RWPE2 (cell line): ENCODE measurements at regions not wholly inside any gene's neighbourhood (a gene's known extent, or its start where the extent isn't known, plus 50 kb on each side); places are given as distances from the start of the nearest gene placed in this dataset.

ENCODE experiments used
- ATAC-seq: fragments of 200-7000 bp; cut with Tn5 transposase; 3 replicates; pipeline ENCODE4 v1.9.1; 2021; ENCODE audit warnings: low read depth
- DNase-seq: peaks from one replicate; pipeline ENCODE4 v3.0.0-alpha.2; 2020; ENCODE audit warnings: low spot score
- H3K27ac ChIP-seq: fragments of 450-650 bp; 2 replicates; pipeline ENCODE4 v1.5.1; 2017; ENCODE audit warnings: mild to moderate bottlenecking; ENCODE audit not compliant: poor library complexity, severe bottlenecking
- H3K27me3 ChIP-seq: fragments of 250-450 bp; sonication (Bioruptor Pico); 2 replicates; pipeline ENCODE4 v1.5.1; 2021; ENCODE audit warnings: mild to moderate bottlenecking, moderate library complexity; ENCODE audit not compliant: insufficient read depth, poor library complexity, severe bottlenecking
- H3K36me3 ChIP-seq: fragments of 250-450 bp; sonication (Bioruptor Pico); 2 replicates; pipeline ENCODE4 v1.5.1; 2020; ENCODE audit warnings: low read depth, mild to moderate bottlenecking, moderate library complexity
- H3K4me1 ChIP-seq: fragments of 250-450 bp; sonication (Bioruptor Pico); 2 replicates; pipeline ENCODE4 v1.5.1; 2021; ENCODE audit warnings: mild to moderate bottlenecking, moderate library complexity; ENCODE audit not compliant: insufficient read depth, poor library complexity, severe bottlenecking
- H3K4me3 ChIP-seq: fragments of 250-450 bp; sonication (Bioruptor Pico); 2 replicates; pipeline ENCODE4 v1.5.1; 2021; ENCODE audit warnings: mild to moderate bottlenecking, moderate library complexity; ENCODE audit not compliant: severe bottlenecking
- H3K9me3 ChIP-seq: fragments of 250-450 bp; sonication (Bioruptor Pico); 2 replicates; pipeline ENCODE4 v1.5.1; 2021; ENCODE audit warnings: mild to moderate bottlenecking, moderate library complexity; ENCODE audit not compliant: severe bottlenecking
- CTCF ChIP-seq: fragments of 450-650 bp; IDR thresholded peaks from one replicate; pipeline ENCODE4 v1.5.1; 2017; ENCODE audit warnings: mild to moderate bottlenecking, moderate library complexity; ENCODE audit not compliant: poor library complexity, severe bottlenecking

GRCh38 chr17:12357600-12357999 lies 308.1 kb upstream of the MYOCD start:
- no peak for TF ChIP-seq CTCF
- Histone ChIP-seq H3K4me1 (no peaks in the 10 kb centered on the region), H3K36me3 (no peaks in the 10 kb centered on the region), H3K27me3 (no peaks in the 10 kb centered on the region), H3K27ac (no peak overlapping the region), H3K9me3 (no peaks in the 10 kb centered on the region), H3K4me3 (no peak overlapping the region)
- DNase-seq (no peak), ATAC-seq (no peak)

GRCh38 chr17:12358477-12358876 lies 307.2 kb upstream of the MYOCD start:
- no peak overlapping the region for H3K4me3 ChIP-seq
- H3K27ac ChIP-seq: no peak overlapping the region
- ATAC-seq (no peak), DNase-seq (no peak)
- H3K27me3 ChIP-seq: no peaks in the 10 kb centered on the region
- TF ChIP-seq CTCF: no peak
- H3K4me1 ChIP-seq: no peaks in the 10 kb centered on the region
- H3K36me3 ChIP-seq: no peaks in the 10 kb centered on the region
- H3K9me3 ChIP-seq: no peaks in the 10 kb centered on the region

- Histone ChIP-seq H3K36me3 (no peaks in the 10 kb centered on the region), H3K27me3 (no peaks in the 10 kb centered on the region), H3K27ac (no peak overlapping the region), H3K4me1 (no peaks in the 10 kb centered on the region), H3K9me3 (no peaks in the 10 kb centered on the region), H3K4me3 (no peak overlapping the region)
- DNase-seq (no peak), ATAC-seq (no peak)
- no peak for TF ChIP-seq CTCF
Observed at GRCh38 chr17:12362853-12363455, 302.7 kb upstream of the MYOCD start.

GRCh38 chr17:12365805-12366204 lies 299.9 kb upstream of the MYOCD start:
- no peak for DNase-seq
- no peaks in the 10 kb centered on the region for H3K36me3 ChIP-seq
- no peak for TF ChIP-seq CTCF
- H3K4me3 ChIP-seq: no peak overlapping the region
- H3K4me1 ChIP-seq: no peaks in the 10 kb centered on the region
- no peaks in the 10 kb centered on the region for H3K9me3 ChIP-seq
- no peaks in the 10 kb centered on the region for H3K27me3 ChIP-seq
- ATAC-seq: no peak
- H3K27ac ChIP-seq: no peak overlapping the region

GRCh38 chr17:12369065-12369464 lies 296.6 kb upstream of the MYOCD start:
- Histone ChIP-seq H3K27ac (no peak overlapping the region), H3K4me1 (no peaks in the 10 kb centered on the region), H3K27me3 (peaks cover 3% of the 10 kb centered on the region), H3K9me3 (no peaks in the 10 kb centered on the region), H3K36me3 (no peaks in the 10 kb centered on the region), H3K4me3 (no peak overlapping the region)
- ATAC-seq (no peak), DNase-seq (no peak)
- no peak for TF ChIP-seq CTCF
